ENCODE measurements at regions not wholly inside any gene's neighbourhood (a gene's known extent, or its start where the extent isn't known, plus 50 kb on each side); places are given as distances from the start of the nearest gene placed in this dataset.

DNA sequence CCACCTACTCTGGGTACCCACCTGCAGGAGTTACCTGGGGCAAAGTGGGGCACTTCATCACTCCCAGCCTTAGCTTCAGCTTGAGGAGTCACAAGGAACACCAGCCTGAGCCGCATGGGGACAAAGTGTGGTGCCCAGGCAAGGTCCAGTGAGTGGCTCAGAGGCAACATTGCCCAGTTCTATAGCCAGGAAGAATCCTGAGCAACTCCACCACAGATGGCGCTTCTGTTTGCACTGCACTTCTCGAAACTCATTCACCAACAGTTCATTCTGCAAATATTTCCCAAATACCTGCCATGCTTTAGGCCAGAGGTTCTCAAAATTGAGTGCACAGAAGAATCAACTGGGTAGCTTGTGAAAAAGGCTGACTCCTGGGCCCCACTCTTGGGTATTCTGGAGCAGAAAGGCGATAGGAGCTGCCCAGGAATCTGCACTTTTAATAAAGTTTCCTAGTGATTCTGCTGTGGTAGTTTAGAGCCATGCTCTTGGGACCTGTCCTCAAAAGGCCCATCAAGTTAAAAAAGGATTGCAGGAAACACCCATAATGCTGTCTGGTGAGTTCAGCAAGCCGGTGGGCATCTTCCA, 83.1 kb downstream of the VEGFA start:
- Histone ChIP-seq H3K4me3 (ENCODE audit: low read depth in 2 of 2, low read length in 2 of 2) (no peak overlapping the region), H3K4me1 (ENCODE audit: control insufficient read depth, insufficient read depth, low read length) (no peaks in the 10 kb centered on the region), H3K27me3 (ENCODE audit: control insufficient read depth, insufficient read depth, low read length) (no peaks in the 10 kb centered on the region), H3K36me3 (ENCODE audit: control insufficient read depth, insufficient read depth, low read length) (no peaks in the 10 kb centered on the region), H3K27ac (ENCODE audit: low read length) (no peak overlapping the region), H3K9me3 (ENCODE audit: control insufficient read depth, insufficient read depth, low read depth, low read length) (no peaks in the 10 kb centered on the region)
- DNase-seq (ENCODE audit: low read depth, low spot score) = no peak
- in situ Hi-C loops (cut with HindIII; ENCODE audit: low pct_unique_long_range_greater_than_20kb, low sequenced_read_pairs) (no loop called here), intact Hi-C loops (cut with micrococcal nuclease; ENCODE audit: unreplicated experiment) (no loop called here)
- no peak for ATAC-seq
- TF ChIP-seq TCF7L2 (IDR thresholded peaks at IDR 0.05; ENCODE audit: low read depth, low read length) = no peak
- TF ChIP-seq, protein P1, sequence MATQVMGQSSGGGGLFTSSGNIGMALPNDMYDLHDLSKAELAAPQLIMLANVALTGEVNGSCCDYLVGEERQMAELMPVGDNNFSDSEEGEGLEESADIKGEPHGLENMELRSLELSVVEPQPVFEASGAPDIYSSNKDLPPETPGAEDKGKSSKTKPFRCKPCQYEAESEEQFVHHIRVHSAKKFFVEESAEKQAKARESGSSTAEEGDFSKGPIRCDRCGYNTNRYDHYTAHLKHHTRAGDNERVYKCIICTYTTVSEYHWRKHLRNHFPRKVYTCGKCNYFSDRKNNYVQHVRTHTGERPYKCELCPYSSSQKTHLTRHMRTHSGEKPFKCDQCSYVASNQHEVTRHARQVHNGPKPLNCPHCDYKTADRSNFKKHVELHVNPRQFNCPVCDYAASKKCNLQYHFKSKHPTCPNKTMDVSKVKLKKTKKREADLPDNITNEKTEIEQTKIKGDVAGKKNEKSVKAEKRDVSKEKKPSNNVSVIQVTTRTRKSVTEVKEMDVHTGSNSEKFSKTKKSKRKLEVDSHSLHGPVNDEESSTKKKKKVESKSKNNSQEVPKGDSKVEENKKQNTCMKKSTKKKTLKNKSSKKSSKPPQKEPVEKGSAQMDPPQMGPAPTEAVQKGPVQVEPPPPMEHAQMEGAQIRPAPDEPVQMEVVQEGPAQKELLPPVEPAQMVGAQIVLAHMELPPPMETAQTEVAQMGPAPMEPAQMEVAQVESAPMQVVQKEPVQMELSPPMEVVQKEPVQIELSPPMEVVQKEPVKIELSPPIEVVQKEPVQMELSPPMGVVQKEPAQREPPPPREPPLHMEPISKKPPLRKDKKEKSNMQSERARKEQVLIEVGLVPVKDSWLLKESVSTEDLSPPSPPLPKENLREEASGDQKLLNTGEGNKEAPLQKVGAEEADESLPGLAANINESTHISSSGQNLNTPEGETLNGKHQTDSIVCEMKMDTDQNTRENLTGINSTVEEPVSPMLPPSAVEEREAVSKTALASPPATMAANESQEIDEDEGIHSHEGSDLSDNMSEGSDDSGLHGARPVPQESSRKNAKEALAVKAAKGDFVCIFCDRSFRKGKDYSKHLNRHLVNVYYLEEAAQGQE (IDR thresholded peaks at IDR 0.05; ENCODE audit: insufficient read depth in 1 of 2, low read depth in 2 of 2, low read length in 1 of 2) = no peak
- TF ChIP-seq, protein P2, sequence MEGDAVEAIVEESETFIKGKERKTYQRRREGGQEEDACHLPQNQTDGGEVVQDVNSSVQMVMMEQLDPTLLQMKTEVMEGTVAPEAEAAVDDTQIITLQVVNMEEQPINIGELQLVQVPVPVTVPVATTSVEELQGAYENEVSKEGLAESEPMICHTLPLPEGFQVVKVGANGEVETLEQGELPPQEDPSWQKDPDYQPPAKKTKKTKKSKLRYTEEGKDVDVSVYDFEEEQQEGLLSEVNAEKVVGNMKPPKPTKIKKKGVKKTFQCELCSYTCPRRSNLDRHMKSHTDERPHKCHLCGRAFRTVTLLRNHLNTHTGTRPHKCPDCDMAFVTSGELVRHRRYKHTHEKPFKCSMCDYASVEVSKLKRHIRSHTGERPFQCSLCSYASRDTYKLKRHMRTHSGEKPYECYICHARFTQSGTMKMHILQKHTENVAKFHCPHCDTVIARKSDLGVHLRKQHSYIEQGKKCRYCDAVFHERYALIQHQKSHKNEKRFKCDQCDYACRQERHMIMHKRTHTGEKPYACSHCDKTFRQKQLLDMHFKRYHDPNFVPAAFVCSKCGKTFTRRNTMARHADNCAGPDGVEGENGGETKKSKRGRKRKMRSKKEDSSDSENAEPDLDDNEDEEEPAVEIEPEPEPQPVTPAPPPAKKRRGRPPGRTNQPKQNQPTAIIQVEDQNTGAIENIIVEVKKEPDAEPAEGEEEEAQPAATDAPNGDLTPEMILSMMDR (IDR thresholded peaks at IDR 0.05) = no peak
- TF ChIP-seq SIN3A (IDR thresholded peaks at IDR 0.05; ENCODE audit: borderline replicate concordance, insufficient read depth, low read depth, low read length) = no peak
- TF ChIP-seq POLR2AphosphoS5 (IDR thresholded peaks at IDR 0.05; ENCODE audit: low read depth, low read length) = no peak
- ChIA-PET CTCF (interaction anchor here (0.6 kb wide), 1 partner anchor 194 kb away, joined by 3 read pairs; no protein-coding TSS in a partner anchor), POLR2A (no interaction called here)
- no TSS peak for BruUV-seq (replicated peaks)

DNA sequence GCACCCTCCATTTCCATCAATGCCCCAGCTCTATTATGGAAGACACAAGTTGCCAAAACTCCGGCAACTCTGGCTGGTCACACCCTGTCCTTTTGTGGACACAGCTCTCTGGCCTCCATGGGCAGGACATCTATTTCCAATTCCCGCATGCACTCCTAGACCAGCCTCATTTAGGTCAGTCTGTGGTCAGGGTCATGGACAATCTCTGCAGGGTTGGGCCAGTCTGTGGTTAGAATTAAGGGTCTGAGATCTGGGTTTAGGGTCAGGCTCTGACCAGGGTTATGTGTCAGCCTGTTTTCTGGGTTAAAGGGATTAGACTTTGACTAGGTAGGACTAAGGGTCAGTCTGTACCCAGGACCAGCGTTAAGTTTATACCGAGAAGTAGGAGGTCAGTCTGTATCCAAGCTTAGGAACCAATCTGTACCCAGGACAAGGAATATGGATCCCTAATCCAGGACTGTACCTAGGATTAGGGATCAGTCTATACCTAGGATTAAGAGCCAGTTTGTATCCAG, 82.4 kb downstream of the VEGFA start:
- ATAC-seq = no peak
- Histone ChIP-seq H3K9me3 (ENCODE audit: control insufficient read depth, insufficient read depth, low read depth, low read length) (no peaks in the 10 kb centered on the region), H3K4me3 (ENCODE audit: low read depth in 2 of 2, low read length in 2 of 2) (no peak overlapping the region), H3K4me1 (ENCODE audit: control insufficient read depth, insufficient read depth, low read length) (no peaks in the 10 kb centered on the region), H3K27me3 (ENCODE audit: control insufficient read depth, insufficient read depth, low read length) (no peaks in the 10 kb centered on the region), H3K27ac (ENCODE audit: low read length) (no peak overlapping the region), H3K36me3 (ENCODE audit: control insufficient read depth, insufficient read depth, low read length) (no peaks in the 10 kb centered on the region)
- ChIA-PET POLR2A (no interaction called here), CTCF (no interaction called here)
- DNase-seq (ENCODE audit: low read depth, low spot score) = no peak
- in situ Hi-C loops (cut with HindIII; ENCODE audit: low pct_unique_long_range_greater_than_20kb, low sequenced_read_pairs) (no loop called here), intact Hi-C loops (cut with micrococcal nuclease; ENCODE audit: unreplicated experiment) (no loop called here)
- no TSS peak for BruUV-seq (replicated peaks)
- TF ChIP-seq TCF7L2 (IDR thresholded peaks at IDR 0.05; ENCODE audit: low read depth, low read length) (no peak), SIN3A (IDR thresholded peaks at IDR 0.05; ENCODE audit: borderline replicate concordance, insufficient read depth, low read depth, low read length) (no peak), POLR2AphosphoS5 (IDR thresholded peaks at IDR 0.05; ENCODE audit: low read depth, low read length) (no peak)
- TF ChIP-seq, protein P1 (IDR thresholded peaks at IDR 0.05; ENCODE audit: insufficient read depth in 1 of 2, low read depth in 2 of 2, low read length in 1 of 2) = no peak
- TF ChIP-seq, protein P2 (IDR thresholded peaks at IDR 0.05) = no peak

All from Panc1 (cell line).